ENCODE measurements at regions not wholly inside any gene's neighbourhood (a gene's known extent, or its start where the extent isn't known, plus 50 kb on each side); places are given as distances from the start of the nearest gene placed in this dataset.

- CTCF ChIA-PET, result interaction anchor here (0.5 kb wide), 1 partner anchor 993 kb away, joined by 4 read pairs; no protein-coding TSS in a partner anchor
- in situ Hi-C loops (cut with MboI; ENCODE audit: low sequenced_read_pairs), result loop anchor here (25.0 kb wide), 1 partner anchor 530 kb away; no protein-coding TSS in a partner anchor
- DNase-seq, result no peak
Observed at GRCh38 chr3:194867270-194867983, 181.7 kb downstream of the FAM43A start.

More at GRCh38 chr3:194867270-194867983, 181.7 kb downstream of the FAM43A start:
- H4K8ac ChIP-seq (ENCODE audit: low read depth in 2 of 2, low read length in 2 of 2), result no peak overlapping the region
- H4K20me1 ChIP-seq (ENCODE audit: insufficient read depth, low read length), result no peaks in the 10 kb centered on the region
- no peak overlapping the region for H2BK120ac ChIP-seq (ENCODE audit: low read depth, low read length)
- dilution Hi-C loops (cut with HindIII; ENCODE audit: low sequenced_read_pairs, unreplicated experiment) (no loop called here), intact Hi-C loops (cut with micrococcal nuclease) (no loop called here)
- H3K4me1 ChIP-seq (ENCODE audit: control insufficient read depth, insufficient read depth, low read length), result peaks cover 9% of the 10 kb centered on the region
- no peak overlapping the region for H3K27ac ChIP-seq (ENCODE audit: insufficient read depth, low read length)
- H3K56ac ChIP-seq (ENCODE audit: extremely low read depth, insufficient read depth, low read length), result no peak overlapping the region
- no peak overlapping the region for H2AK9ac ChIP-seq (replicated peaks; ENCODE audit: low read depth, low read length, poor library complexity)
- H3K18ac ChIP-seq (ENCODE audit: low read depth, low read length), result no peak overlapping the region
- no peak overlapping the region for H3K9ac ChIP-seq (ENCODE audit: low read depth, low read length)
- H2BK20ac ChIP-seq (ENCODE audit: low read depth, low read length), result no peak overlapping the region
- H2BK15ac ChIP-seq (ENCODE audit: low read depth, low read length), result no peak overlapping the region; the same call in 2 of the 3 replicates
- no peaks in the 10 kb centered on the region for H3K79me1 ChIP-seq (ENCODE audit: low read depth in 1 of 2, low read length in 2 of 2)
- no peak overlapping the region for H3K4ac ChIP-seq (ENCODE audit: low read depth, low read length)
- H3K4me2 ChIP-seq (ENCODE audit: low read depth, low read length), result no peak overlapping the region
- no peak overlapping the region for H2AK5ac ChIP-seq (ENCODE audit: low read depth, low read length)
- TF ChIP-seq USF2 (IDR thresholded peaks at IDR 0.05; ENCODE audit: low read depth, low read length), result no peak
- TF ChIP-seq RAD21 (IDR thresholded peaks at IDR 0.05; ENCODE audit: low read length), result no peak
- no peak for TF ChIP-seq CEBPB (IDR thresholded peaks at IDR 0.05; ENCODE audit: low read depth, low read length)
- TF ChIP-seq SMC3 (IDR thresholded peaks at IDR 0.05; ENCODE audit: low read depth, low read length), result no peak
- TF ChIP-seq POLR2A (IDR thresholded peaks at IDR 0.05; ENCODE audit: low read depth, low read length), result no peak
- TF ChIP-seq BHLHE40 (IDR thresholded peaks at IDR 0.05; ENCODE audit: low read depth, low read length), result no peak
- TF ChIP-seq RCOR1 (IDR thresholded peaks at IDR 0.05; ENCODE audit: insufficient replicate concordance, low read length), result no peak
- TF ChIP-seq FOS (IDR thresholded peaks at IDR 0.05; ENCODE audit: low read depth, low read length), result no peak
- no peak for TF ChIP-seq MXI1 (IDR thresholded peaks at IDR 0.05; ENCODE audit: borderline replicate concordance, low read depth, low read length)
- TF ChIP-seq CHD1 (IDR thresholded peaks at IDR 0.05; ENCODE audit: low read depth, low read length), result no peak
- no peak for TF ChIP-seq MAZ (IDR thresholded peaks at IDR 0.05; ENCODE audit: borderline replicate concordance, low read depth, low read length)
- no peak for TF ChIP-seq RFX5 (IDR thresholded peaks at IDR 0.05; ENCODE audit: low read depth, low read length)
- TF ChIP-seq MAFK (IDR thresholded peaks at IDR 0.05; ENCODE audit: low read depth, low read length), result no peak
- no peak for TF ChIP-seq CTCF (conservative IDR thresholded peaks at IDR 0.05; ENCODE audit: low read depth, low read length)
- no peak for TF ChIP-seq NFE2L2 (IDR thresholded peaks at IDR 0.05; ENCODE audit: low read depth, low read length)
- no peak overlapping the region for H4K91ac ChIP-seq (ENCODE audit: insufficient read depth, low read depth, low read length)
- H3K36me3 ChIP-seq (ENCODE audit: control insufficient read depth, insufficient read depth, low read length), result no peaks in the 10 kb centered on the region
- POLR2A ChIA-PET (ENCODE audit: unreplicated experiment), result no interaction called here
- ATAC-seq (ENCODE audit: low read depth), result no peak
- no peak overlapping the region for H3K4me3 ChIP-seq (ENCODE audit: insufficient read depth, low read depth, low read length)
- H2BK5ac ChIP-seq (ENCODE audit: low read depth, low read length, poor library complexity, severe bottlenecking), result no peak overlapping the region
- H3K9me1 ChIP-seq (ENCODE audit: insufficient read depth, low read length), result peaks cover 5% of the 10 kb centered on the region
- H4K5ac ChIP-seq (ENCODE audit: low read depth, low read length), result no peak overlapping the region
- no TSS peak for BruUV-seq (replicated peaks)
- no peak overlapping the region for H3K23ac ChIP-seq (ENCODE audit: low read depth, low read length)
- no CpG with 5 or more reads among the region's 13 CpGs for WGBS, 2 experiments (ENCODE audit: extremely low coverage in 2 of 2, insufficient read length in 1 of 2)
- peaks cover 6% of the 10 kb centered on the region for H3K9me3 ChIP-seq (ENCODE audit: control insufficient read depth, insufficient read depth, low read length)
- H3K14ac ChIP-seq (replicated peaks; ENCODE audit: low read depth, low read length), result no peak overlapping the region
- H2AFZ ChIP-seq (replicated peaks; ENCODE audit: low read length, poor library complexity), result peak overlapping the region; percentile 52
- H3K27me3 ChIP-seq (ENCODE audit: control insufficient read depth, insufficient read depth, low read length), result peaks cover 11% of the 10 kb centered on the region

All from IMR-90 (cell line).